IMR-90 (cell line): ENCODE measurements at regions not wholly inside any gene's neighbourhood (a gene's known extent, or its start where the extent isn't known, plus 50 kb on each side); places are given as distances from the start of the nearest gene placed in this dataset.

Experiments used
- ATAC-seq: fragments of 200-7000 bp; cut with Tn5 transposase; 2 replicates; pipeline ENCODE4 v1.9.1; 2020; ENCODE audit warnings: low read depth, mild to moderate bottlenecking, moderate library complexity
- BruUV-seq: library from RNA; stranded (reverse); fragments of 400-500 nt; replicated peaks from 2 replicates; lab custom pipeline; 2021; lab: Mats Ljungman, UMichigan
- CTCF ChIA-PET: fragments of 300-600 bp; formaldehyde crosslinking; extraction: SDS; loops from one replicate; lab custom pipeline; 2021; ENCODE audit warnings: antibody characterized with exemption; lab: Yijun Ruan, JAX
- POLR2A ChIA-PET: fragments of 300-600 bp; sonication (Branson Sonifier 250); formaldehyde crosslinking; loops from one replicate; lab custom pipeline; 2022; ENCODE audit warnings: antibody characterized with exemption; ENCODE audit not compliant: unreplicated experiment; lab: Charles Lee
- DNase-seq: peaks from one replicate; pipeline ENCODE4 v3.0.0; 2013
- H2AFZ ChIP-seq: replicated peaks from 2 replicates; pipeline ENCODE3; 2013; ENCODE audit warnings: low read length, mild to moderate bottlenecking; ENCODE audit not compliant: poor library complexity
- H2AK5ac ChIP-seq: 2 replicates; pipeline ENCODE4 v1.6.1; 2013; ENCODE audit warnings: low read depth, low read length, inconsistent platforms
- H2AK9ac ChIP-seq: replicated peaks from 2 replicates; pipeline ENCODE3; 2013; ENCODE audit warnings: mild to moderate bottlenecking, low read depth, low read length, moderate library complexity; ENCODE audit not compliant: poor library complexity
- H2BK120ac ChIP-seq: 2 replicates; pipeline ENCODE4 v1.6.1; 2013; ENCODE audit warnings: low read depth, low read length, inconsistent platforms
- H2BK15ac ChIP-seq: 3 replicates; pipeline ENCODE4 v1.6.1; 2013; ENCODE audit warnings: low read depth, low read length, inconsistent platforms
- H2BK20ac ChIP-seq: 2 replicates; pipeline ENCODE4 v1.6.1; 2013; ENCODE audit warnings: low read depth, mild to moderate bottlenecking, inconsistent platforms, low read length, moderate library complexity
- H2BK5ac ChIP-seq: 2 replicates; pipeline ENCODE4 v1.6.1; 2013; ENCODE audit warnings: mild to moderate bottlenecking, low read depth, low read length, inconsistent platforms; ENCODE audit not compliant: poor library complexity, severe bottlenecking
- H3K14ac ChIP-seq: replicated peaks from 2 replicates; pipeline ENCODE4 v1.6.1; 2013; ENCODE audit warnings: low read depth, low read length, inconsistent platforms
- H3K18ac ChIP-seq: 2 replicates; pipeline ENCODE4 v1.6.1; 2013; ENCODE audit warnings: low read depth, low read length, control low read depth
- H3K23ac ChIP-seq: 2 replicates; pipeline ENCODE4 v1.6.1; 2013; ENCODE audit warnings: low read depth, low read length, inconsistent platforms
- H3K27ac ChIP-seq: 2 replicates; pipeline ENCODE4 v1.5.1; 2013; ENCODE audit warnings: mild to moderate bottlenecking, control low read depth, low read length; ENCODE audit not compliant: insufficient read depth
- H3K27me3 ChIP-seq: 2 replicates; pipeline ENCODE4 v1.6.1; 2013; ENCODE audit warnings: low read length; ENCODE audit not compliant: control insufficient read depth, insufficient read depth
- H3K36me3 ChIP-seq: 2 replicates; pipeline ENCODE4 v1.6.1; 2013; ENCODE audit warnings: low read length, mixed read lengths; ENCODE audit not compliant: control insufficient read depth, insufficient read depth
- H3K4ac ChIP-seq: 2 replicates; pipeline ENCODE4 v1.6.1; 2013; ENCODE audit warnings: low read depth, low read length, inconsistent platforms
- H3K4me1 ChIP-seq: 2 replicates; pipeline ENCODE4 v1.6.1; 2013; ENCODE audit warnings: low read length, mixed read lengths; ENCODE audit not compliant: control insufficient read depth, insufficient read depth
- H3K4me2 ChIP-seq: 2 replicates; pipeline ENCODE4 v1.6.1; 2013; ENCODE audit warnings: low read depth, mild to moderate bottlenecking, control low read depth, low read length, moderate library complexity
- H3K4me3 ChIP-seq: 2 replicates; pipeline ENCODE4 v1.5.1; 2013; ENCODE audit warnings: low read depth, mild to moderate bottlenecking, control low read depth, low read length, moderate library complexity; ENCODE audit not compliant: insufficient read depth
- H3K56ac ChIP-seq: 2 replicates; pipeline ENCODE4 v1.6.1; 2013; ENCODE audit warnings: low read length, inconsistent platforms; ENCODE audit not compliant: insufficient read depth; ENCODE audit errors: extremely low read depth
- H3K79me1 ChIP-seq, 2 experiments: 2 replicates each; pipeline ENCODE4 v1.6.1; 2013; ENCODE audit warnings: low read length in 2 of 2, inconsistent platforms in 1 of 2, low read depth in 1 of 2
- H3K9ac ChIP-seq: 2 replicates; pipeline ENCODE4 v1.6.1; 2013; ENCODE audit warnings: low read depth, low read length, control low read depth
- H3K9me1 ChIP-seq: 2 replicates; pipeline ENCODE4 v1.6.1; 2013; ENCODE audit warnings: low read length, inconsistent platforms; ENCODE audit not compliant: insufficient read depth
- H3K9me3 ChIP-seq: 2 replicates; pipeline ENCODE4 v1.6.1; 2013; ENCODE audit warnings: low read length; ENCODE audit not compliant: control insufficient read depth, insufficient read depth
- H4K20me1 ChIP-seq: 2 replicates; pipeline ENCODE4 v1.6.1; 2013; ENCODE audit warnings: low read length, inconsistent platforms; ENCODE audit not compliant: insufficient read depth
- H4K5ac ChIP-seq: 2 replicates; pipeline ENCODE4 v1.6.1; 2013; ENCODE audit warnings: mild to moderate bottlenecking, low read depth, low read length, control low read depth
- H4K8ac ChIP-seq, 2 experiments: 2 replicates each; pipeline ENCODE4 v1.6.1; 2013; ENCODE audit warnings: low read depth in 2 of 2, low read length in 2 of 2, control low read depth in 1 of 2, inconsistent platforms in 1 of 2
- H4K91ac ChIP-seq: 2 replicates; pipeline ENCODE4 v1.6.1; 2013; ENCODE audit warnings: low read depth, low read length, inconsistent platforms; ENCODE audit not compliant: insufficient read depth
- BHLHE40 ChIP-seq: fragments of 150-350 bp; IDR thresholded peaks from 2 replicates; pipeline ENCODE4 v1.6.1; 2016; ENCODE audit warnings: mild to moderate bottlenecking, low read depth, low read length
- CHD1 ChIP-seq: IDR thresholded peaks from 2 replicates; pipeline ENCODE4 v1.6.1; 2012; ENCODE audit warnings: low read depth, low read length, improper control_type of control experiment
- FOS ChIP-seq: fragments of 150-350 bp; IDR thresholded peaks from 2 replicates; pipeline ENCODE4 v1.6.1; 2016; ENCODE audit warnings: low read depth, low read length
- MAFK ChIP-seq: IDR thresholded peaks from 2 replicates; pipeline ENCODE4 v1.6.1; 2012; ENCODE audit warnings: low read depth, low read length, improper control_type of control experiment
- POLR2A ChIP-seq: IDR thresholded peaks from 2 replicates; pipeline ENCODE4 v1.6.1; 2012; ENCODE audit warnings: mild to moderate bottlenecking, low read depth, low read length
- RCOR1 ChIP-seq: IDR thresholded peaks from 2 replicates; pipeline ENCODE4 v1.6.1; 2012; ENCODE audit warnings: mild to moderate bottlenecking, low read length, improper control_type of control experiment; ENCODE audit not compliant: insufficient replicate concordance
- SMC3 ChIP-seq: fragments of 150-350 bp; IDR thresholded peaks from 2 replicates; pipeline ENCODE4 v1.6.1; 2016; ENCODE audit warnings: low read depth, mild to moderate bottlenecking, antibody characterized with exemption, low read length, moderate library complexity
- WGBS, 2 experiments: methylation state at CpG; one replicate each; pipeline versions ENCODE4 v1.1.5 to v1.1.7; 2013; ENCODE audit warnings: missing lambda C conversion rate in 2 of 2; ENCODE audit not compliant: insufficient read length in 1 of 2; ENCODE audit errors: extremely low coverage in 2 of 2; 5-methylcytosine and 5-hydroxymethylcytosine counted together
- dilution Hi-C: fragments of 300-500 bp; cut with HindIII; formaldehyde crosslinking; loops from one replicate; pipeline ENCODE4 v1.14.3; 2018; ENCODE audit warnings: low sequenced_read_pairs; ENCODE audit not compliant: unreplicated experiment
- in situ Hi-C: fragments of 300-500 bp; cut with MboI; formaldehyde crosslinking; loops from 3 replicates; pipeline ENCODE4 v1.14.3; 2019; ENCODE audit warnings: low sequenced_read_pairs, inconsistent platforms, mixed read lengths
- intact Hi-C: fragments of 100-400 bp; cut with micrococcal nuclease; formaldehyde crosslinking; loops from 2 replicates; pipeline ENCODE4 v1.10.0; 2022
- TF ChIP-seq, protein P1 (sequence below): fragments of 150-350 bp; IDR thresholded peaks from 2 replicates; pipeline ENCODE4 v1.6.1; 2016; ENCODE audit warnings: low read depth, mild to moderate bottlenecking, low read length, moderate library complexity, borderline replicate concordance
- TF ChIP-seq, protein P2 (sequence below): fragments of 150-350 bp; IDR thresholded peaks from 2 replicates; pipeline ENCODE4 v1.6.1; 2017; ENCODE audit warnings: mild to moderate bottlenecking, antibody characterized with exemption, low read length, low read depth

DNA sequence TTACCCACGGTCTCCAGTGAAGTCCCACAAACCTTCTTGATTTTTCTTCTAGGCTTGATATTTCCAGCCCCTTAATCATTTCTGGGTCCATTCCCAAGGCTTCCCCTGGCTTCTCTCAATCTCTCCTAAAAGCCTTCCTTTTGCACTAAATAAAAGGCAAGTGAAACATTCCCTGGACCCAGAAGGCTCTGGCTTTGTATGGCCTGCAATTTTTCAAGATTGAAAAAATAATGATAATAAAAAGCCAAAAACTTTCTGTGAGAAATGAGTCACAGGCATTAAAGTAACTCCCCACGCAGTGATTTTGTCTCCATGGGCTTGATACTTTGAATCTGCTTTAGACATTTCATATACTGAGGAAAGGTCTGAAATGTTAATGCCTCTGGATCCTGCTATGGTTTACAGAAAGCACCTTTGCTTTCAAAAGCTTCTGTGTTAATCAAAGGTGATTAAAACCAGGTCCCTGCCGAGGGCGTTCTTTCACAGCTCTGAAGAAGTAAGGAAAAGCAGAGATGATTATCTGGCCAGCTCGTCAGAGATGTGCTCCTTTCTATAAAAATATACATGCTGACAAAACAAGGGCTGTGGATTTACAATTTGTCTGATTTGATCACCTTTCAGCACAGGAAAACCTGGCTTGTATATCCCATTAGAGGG is 118.9 kb upstream of the TMEM72 start:
- no peak overlapping the region for H4K8ac ChIP-seq
- H4K20me1 ChIP-seq, result no peaks in the 10 kb centered on the region
- CTCF ChIA-PET, result no interaction called here
- H2AK5ac ChIP-seq, result no peak overlapping the region
- no CpG with 5 or more reads among the region's 5 CpGs for WGBS, 2 experiments
- peaks cover 6% of the 10 kb centered on the region for H3K4me1 ChIP-seq
- H3K9me3 ChIP-seq, result no peaks in the 10 kb centered on the region
- H4K91ac ChIP-seq, result no peak overlapping the region
- H3K9me1 ChIP-seq, result peaks cover 5% of the 10 kb centered on the region
- H3K27me3 ChIP-seq, result no peaks in the 10 kb centered on the region
- no peak for DNase-seq
- dilution Hi-C loops, result no loop called here
- in situ Hi-C loops, result no loop called here
- no peak overlapping the region for H3K27ac ChIP-seq
- H2AK9ac ChIP-seq, result no peak overlapping the region
- no peak overlapping the region for H2BK15ac ChIP-seq
- no peaks in the 10 kb centered on the region for H3K79me1 ChIP-seq
- ATAC-seq, result no peak
- no peak overlapping the region for H3K9ac ChIP-seq
- BruUV-seq, result no TSS peak
- H3K14ac ChIP-seq, result no peak overlapping the region
- no peak overlapping the region for H2BK120ac ChIP-seq
- no peak overlapping the region for H3K4ac ChIP-seq
- intact Hi-C loops, result no loop called here
- H3K4me3 ChIP-seq, result no peak overlapping the region
- H3K36me3 ChIP-seq, result no peaks in the 10 kb centered on the region
- H3K18ac ChIP-seq, result no peak overlapping the region
- no peak for TF ChIP-seq RCOR1
- TF ChIP-seq POLR2A, result no peak
- no peak for TF ChIP-seq SMC3
- TF ChIP-seq BHLHE40, result no peak
- no peak for TF ChIP-seq FOS
- TF ChIP-seq MAFK, result no peak
- TF ChIP-seq CHD1, result no peak
- TF ChIP-seq, protein P1, sequence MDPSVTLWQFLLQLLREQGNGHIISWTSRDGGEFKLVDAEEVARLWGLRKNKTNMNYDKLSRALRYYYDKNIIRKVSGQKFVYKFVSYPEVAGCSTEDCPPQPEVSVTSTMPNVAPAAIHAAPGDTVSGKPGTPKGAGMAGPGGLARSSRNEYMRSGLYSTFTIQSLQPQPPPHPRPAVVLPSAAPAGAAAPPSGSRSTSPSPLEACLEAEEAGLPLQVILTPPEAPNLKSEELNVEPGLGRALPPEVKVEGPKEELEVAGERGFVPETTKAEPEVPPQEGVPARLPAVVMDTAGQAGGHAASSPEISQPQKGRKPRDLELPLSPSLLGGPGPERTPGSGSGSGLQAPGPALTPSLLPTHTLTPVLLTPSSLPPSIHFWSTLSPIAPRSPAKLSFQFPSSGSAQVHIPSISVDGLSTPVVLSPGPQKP, result no peak
- TF ChIP-seq, protein P2, sequence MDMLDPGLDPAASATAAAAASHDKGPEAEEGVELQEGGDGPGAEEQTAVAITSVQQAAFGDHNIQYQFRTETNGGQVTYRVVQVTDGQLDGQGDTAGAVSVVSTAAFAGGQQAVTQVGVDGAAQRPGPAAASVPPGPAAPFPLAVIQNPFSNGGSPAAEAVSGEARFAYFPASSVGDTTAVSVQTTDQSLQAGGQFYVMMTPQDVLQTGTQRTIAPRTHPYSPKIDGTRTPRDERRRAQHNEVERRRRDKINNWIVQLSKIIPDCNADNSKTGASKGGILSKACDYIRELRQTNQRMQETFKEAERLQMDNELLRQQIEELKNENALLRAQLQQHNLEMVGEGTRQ, result no peak
- POLR2A ChIA-PET, result no interaction called here
- H3K56ac ChIP-seq, result no peak overlapping the region
- H4K5ac ChIP-seq, result no peak overlapping the region
- no peak overlapping the region for H3K4me2 ChIP-seq
- H3K23ac ChIP-seq, result no peak overlapping the region
- no peak overlapping the region for H2AFZ ChIP-seq
- no peak overlapping the region for H2BK5ac ChIP-seq
- no peak overlapping the region for H2BK20ac ChIP-seq
